ENCODE measurements at regions not wholly inside any gene's neighbourhood (a gene's known extent, or its start where the extent isn't known, plus 50 kb on each side); places are given as distances from the start of the nearest gene placed in this dataset.

DNA sequence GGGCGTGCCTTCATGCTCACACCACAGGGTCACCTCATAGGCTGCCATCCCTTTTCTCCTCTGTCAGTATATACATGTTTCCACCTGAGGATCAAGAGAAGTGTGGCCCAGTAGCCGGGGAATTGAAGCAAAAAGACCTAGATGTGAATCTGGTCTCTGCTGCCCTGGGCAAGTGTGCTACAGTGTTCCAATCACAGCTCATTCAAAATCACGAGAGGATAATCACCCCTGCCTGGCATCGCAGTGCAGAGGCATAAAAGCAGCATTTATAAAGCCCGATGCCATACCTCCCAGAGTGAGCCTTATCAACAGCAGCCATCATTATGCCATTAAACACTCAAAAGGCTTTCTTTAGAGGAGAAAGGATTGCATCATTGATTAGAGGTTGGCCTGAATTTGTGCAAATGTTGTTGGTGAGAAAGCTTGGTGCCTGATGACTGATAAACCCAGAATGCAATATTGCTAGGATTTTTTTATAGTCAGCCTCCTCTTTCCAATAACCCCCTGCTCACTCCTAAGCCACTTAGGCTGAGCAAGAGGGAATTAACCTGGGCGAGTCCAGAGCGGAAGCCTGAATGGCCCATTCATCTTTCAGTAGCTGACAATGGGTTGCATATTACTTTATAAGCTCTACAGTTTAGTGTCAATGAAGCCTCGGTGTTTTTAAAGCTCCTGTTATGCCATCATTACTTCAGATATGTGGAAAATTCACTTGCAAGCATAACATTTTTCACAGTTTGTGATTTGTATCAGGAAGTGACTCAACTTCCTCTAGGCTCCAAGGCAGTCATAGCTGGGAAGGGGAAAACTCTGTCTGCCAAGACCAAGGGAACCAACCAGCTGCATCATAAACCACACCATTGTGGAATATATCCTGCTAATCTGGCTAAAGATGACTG, 92.5 kb upstream of the NXT1 start:
- TF ChIP-seq, protein P1, sequence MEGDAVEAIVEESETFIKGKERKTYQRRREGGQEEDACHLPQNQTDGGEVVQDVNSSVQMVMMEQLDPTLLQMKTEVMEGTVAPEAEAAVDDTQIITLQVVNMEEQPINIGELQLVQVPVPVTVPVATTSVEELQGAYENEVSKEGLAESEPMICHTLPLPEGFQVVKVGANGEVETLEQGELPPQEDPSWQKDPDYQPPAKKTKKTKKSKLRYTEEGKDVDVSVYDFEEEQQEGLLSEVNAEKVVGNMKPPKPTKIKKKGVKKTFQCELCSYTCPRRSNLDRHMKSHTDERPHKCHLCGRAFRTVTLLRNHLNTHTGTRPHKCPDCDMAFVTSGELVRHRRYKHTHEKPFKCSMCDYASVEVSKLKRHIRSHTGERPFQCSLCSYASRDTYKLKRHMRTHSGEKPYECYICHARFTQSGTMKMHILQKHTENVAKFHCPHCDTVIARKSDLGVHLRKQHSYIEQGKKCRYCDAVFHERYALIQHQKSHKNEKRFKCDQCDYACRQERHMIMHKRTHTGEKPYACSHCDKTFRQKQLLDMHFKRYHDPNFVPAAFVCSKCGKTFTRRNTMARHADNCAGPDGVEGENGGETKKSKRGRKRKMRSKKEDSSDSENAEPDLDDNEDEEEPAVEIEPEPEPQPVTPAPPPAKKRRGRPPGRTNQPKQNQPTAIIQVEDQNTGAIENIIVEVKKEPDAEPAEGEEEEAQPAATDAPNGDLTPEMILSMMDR (conservative IDR thresholded peaks at IDR 0.05), result no peak
- H3K27ac ChIP-seq, result no peak overlapping the region

DNA sequence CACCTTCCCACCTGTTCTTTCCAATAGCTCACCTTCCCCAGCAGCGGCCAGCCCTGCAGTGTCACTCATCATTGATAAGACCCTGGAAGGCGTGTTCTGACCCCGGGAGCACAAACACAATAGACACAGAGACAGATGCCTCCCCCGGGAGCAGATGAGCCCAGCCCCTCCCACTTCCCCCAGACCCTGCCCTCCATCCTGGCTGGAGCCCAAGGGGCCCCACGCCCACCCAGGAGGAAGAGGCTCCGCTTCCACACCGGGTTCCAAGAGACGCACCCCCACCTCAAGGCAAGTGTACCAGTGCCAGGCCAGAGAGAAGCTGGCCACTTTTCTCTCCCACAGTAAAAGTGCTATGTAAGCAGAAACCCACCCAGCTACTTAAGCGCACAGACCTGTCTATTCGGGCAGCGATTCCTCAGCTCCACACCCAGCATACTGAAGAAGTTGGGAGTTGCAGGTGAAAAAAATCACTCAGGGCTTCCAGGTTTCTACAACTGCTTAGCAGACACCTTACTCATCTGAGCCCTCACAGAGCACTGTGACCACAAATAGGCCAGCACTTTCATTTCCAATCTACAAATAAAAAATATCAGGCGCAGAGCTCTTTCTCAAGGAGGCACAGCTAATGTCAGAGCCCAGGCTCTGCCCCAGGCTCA, 93.4 kb upstream of the NXT1 start:
- no peak overlapping the region for H3K27ac ChIP-seq
- TF ChIP-seq, protein P1 (conservative IDR thresholded peaks at IDR 0.05), result no peak

DNA sequence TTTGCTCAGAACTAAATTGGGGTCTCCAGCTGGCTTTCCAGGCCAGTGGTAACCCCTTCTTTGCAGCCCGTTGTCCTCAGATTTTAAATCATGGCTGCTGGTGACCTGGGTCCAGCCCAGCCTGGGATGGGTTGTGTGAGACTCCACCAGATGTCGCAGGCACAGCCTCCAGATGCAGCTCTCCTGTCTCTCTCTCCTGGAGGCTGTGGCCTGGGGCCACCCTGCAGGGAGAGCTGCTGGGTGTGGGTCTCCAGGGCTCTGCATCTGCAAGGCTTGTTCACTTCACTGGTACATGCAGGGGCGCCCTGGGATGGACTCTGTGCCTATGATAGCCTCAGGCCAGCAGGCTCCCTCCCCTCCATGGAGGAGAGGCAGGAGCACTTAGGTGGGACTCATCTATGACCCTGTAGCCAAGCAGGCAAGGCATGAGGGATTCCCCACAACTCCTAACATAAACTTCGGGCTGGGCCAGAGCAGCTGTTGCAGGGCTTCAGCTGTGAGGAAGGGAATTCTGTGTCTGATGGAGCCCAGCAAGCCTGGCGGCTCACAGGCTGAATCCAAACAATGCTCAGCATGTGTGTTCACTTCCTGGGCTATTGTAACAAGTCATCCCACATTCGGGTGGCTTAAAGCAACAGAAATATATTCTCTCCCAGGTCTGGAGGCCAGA, 94.7 kb upstream of the NXT1 start:
- TF ChIP-seq, protein P1 (conservative IDR thresholded peaks at IDR 0.05), result no peak
- H3K27ac ChIP-seq, result no peak overlapping the region

DNA sequence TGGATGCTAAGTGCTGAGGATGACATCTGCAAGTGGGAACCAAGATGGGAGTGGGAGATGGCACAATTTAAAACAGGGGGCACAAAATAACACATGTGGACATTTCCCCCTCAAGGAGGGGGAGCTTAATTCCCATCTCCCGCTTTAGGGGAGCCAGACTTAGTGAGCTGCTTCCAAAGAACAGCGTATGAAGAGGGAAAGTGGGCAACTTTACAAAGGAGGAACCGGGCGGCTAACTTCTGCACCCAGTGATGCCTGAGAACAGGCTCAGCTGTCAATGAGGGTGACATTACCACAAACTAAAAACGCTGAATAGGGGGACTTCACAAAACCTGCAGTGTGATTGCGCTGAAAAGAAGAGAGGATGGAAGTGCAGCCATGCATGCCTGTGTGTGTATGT, 95.5 kb upstream of the NXT1 start:
- TF ChIP-seq, protein P1 (conservative IDR thresholded peaks at IDR 0.05), result no peak
- no peak overlapping the region for H3K27ac ChIP-seq

DNA sequence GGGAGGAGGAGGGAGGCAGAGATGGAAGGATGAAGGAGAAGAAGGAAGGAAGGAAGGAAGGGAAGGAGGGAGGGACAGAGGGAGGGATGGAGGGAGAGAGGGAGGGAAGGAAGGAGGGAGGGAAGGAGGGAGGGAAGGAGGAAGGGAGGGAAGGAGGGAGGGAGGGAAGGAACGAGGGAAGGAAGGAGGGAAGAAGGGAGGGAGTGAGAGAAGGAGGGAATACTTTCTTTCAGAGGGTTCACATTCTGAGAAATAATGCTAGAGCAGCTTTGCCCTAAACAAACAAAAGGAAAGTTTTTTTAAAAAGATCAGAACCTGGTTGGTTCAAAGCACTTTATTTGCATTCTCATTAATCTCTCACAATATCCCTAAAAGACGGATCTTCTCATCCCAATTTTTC, 96.1 kb upstream of the NXT1 start:
- H3K27ac ChIP-seq, result no peak overlapping the region
- TF ChIP-seq, protein P1 (conservative IDR thresholded peaks at IDR 0.05), result no peak

DNA sequence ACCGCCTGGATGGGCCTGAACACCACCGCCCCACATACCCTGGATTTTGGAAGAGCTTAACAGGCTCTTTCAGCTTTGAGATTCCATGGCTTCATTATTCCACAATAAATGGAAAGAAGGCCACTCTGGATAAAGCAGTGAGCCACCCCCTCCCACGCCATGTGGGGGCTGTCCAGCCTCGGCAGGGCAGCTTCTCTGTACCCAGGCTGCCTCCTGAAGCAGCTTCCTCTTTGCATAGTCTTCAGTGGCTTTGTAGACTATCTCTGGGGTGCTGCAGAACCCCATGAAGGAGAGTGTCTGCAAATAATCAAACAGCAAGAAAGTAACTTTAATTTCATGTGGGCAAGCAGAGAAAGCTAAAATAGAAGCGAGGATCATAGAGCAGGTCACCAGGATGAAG, 96.6 kb upstream of the NXT1 start:
- TF ChIP-seq, protein P1 (conservative IDR thresholded peaks at IDR 0.05), result no peak

DNA sequence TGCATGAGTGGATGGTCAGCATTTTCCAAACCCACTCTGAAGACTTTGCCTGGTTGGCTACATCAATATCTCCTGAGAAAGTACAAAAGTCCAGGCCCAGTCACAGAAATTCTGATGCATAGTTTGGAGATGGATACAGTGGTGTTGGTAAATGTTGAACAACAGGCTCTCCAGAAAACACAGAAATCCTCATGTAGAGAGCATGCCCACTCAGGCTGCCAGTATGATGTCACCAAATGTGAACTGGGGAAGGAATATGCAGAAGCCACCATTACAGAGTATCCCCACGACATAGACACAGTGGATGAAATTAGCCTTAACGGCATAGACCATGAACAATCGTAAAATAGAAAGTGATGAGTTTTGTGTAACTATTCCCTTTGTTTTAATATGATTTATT, 97.1 kb upstream of the NXT1 start:
- TF ChIP-seq, protein P1 (conservative IDR thresholded peaks at IDR 0.05), result no peak
- H3K27ac ChIP-seq, result no peak overlapping the region

More for the DNA sequence above, 96.6 kb upstream of the NXT1 start:
- no peak overlapping the region for H3K27ac ChIP-seq
